Neuron (in vitro differentiated cells): ENCODE measurements at regions not wholly inside any gene's neighbourhood (a gene's known extent, or its start where the extent isn't known, plus 50 kb on each side); places are given as distances from the start of the nearest gene placed in this dataset.
"Not testable (repeated sequence)": the region's sequence is repeated elsewhere in the genome, so short reads cannot be mapped to it uniquely, and the experiment has no call there.

Experiments used
- H2AFZ ChIP-seq: one replicate; pipeline ENCODE4 v1.6.1; 2013; ENCODE audit warnings: low read depth, mild to moderate bottlenecking, inconsistent platforms, low read length, moderate library complexity
- H3K27me3 ChIP-seq: one replicate; pipeline ENCODE4 v1.6.1; 2013; ENCODE audit warnings: low read length; ENCODE audit not compliant: insufficient read depth
- H3K36me3 ChIP-seq: one replicate; pipeline ENCODE4 v1.6.1; 2013; ENCODE audit warnings: low read length; ENCODE audit not compliant: insufficient read depth
- H3K4me1 ChIP-seq: one replicate; pipeline ENCODE4 v1.6.1; 2013; ENCODE audit warnings: low read length; ENCODE audit not compliant: insufficient read depth
- H3K4me3 ChIP-seq: 2 replicates; pipeline ENCODE4 v1.5.1; 2013; ENCODE audit warnings: mild to moderate bottlenecking, low read length, moderate library complexity
- H3K9me3 ChIP-seq: one replicate; pipeline ENCODE4 v1.6.1; 2013; ENCODE audit warnings: low read length

DNA sequence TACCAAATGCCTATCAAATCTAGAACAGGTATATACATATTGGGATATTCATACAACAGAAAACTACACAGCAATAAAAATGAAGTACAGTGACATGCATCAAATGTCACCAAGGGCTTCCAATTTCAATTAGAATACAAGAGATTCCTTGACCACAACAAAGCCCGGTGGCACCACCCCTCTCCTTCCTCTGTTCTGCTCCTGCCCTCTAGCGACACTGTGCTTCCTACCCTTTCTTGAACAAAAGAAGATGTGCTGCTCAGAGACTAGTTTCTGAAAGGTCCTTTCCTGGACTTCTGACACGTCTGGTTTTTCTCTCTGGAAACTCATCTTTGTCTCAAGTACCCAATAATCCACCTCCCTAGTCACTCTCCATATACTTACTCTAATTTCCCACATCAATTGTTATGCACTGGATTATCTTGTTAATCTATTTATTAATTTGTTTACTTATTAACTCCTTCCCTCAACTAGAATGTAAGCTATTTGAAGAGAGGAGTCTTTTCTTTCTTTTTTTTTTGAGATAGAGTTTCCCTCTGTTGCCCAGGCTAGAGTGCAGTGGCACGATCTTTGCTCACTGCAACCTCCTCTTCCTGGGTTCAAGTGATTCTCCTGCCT, 70.4 kb upstream of the CTSV start:
- no peaks in the 10 kb centered on the region for H3K9me3 ChIP-seq
- no peaks in the 10 kb centered on the region for H3K27me3 ChIP-seq
- no peaks in the 10 kb centered on the region for H3K4me1 ChIP-seq

GRCh38 chr9:97105220-97105619, 66.3 kb upstream of the CTSV start:
- not testable (repeated sequence) for H2AFZ ChIP-seq, H3K4me3 ChIP-seq, H3K4me1 ChIP-seq, H3K9me3 ChIP-seq, H3K36me3 ChIP-seq, H3K27me3 ChIP-seq

More for the DNA sequence above, 70.4 kb upstream of the CTSV start:
- H3K4me3 ChIP-seq: no peak overlapping the region
- no peaks in the 10 kb centered on the region for H3K36me3 ChIP-seq
- no peak overlapping the region for H2AFZ ChIP-seq

DNA sequence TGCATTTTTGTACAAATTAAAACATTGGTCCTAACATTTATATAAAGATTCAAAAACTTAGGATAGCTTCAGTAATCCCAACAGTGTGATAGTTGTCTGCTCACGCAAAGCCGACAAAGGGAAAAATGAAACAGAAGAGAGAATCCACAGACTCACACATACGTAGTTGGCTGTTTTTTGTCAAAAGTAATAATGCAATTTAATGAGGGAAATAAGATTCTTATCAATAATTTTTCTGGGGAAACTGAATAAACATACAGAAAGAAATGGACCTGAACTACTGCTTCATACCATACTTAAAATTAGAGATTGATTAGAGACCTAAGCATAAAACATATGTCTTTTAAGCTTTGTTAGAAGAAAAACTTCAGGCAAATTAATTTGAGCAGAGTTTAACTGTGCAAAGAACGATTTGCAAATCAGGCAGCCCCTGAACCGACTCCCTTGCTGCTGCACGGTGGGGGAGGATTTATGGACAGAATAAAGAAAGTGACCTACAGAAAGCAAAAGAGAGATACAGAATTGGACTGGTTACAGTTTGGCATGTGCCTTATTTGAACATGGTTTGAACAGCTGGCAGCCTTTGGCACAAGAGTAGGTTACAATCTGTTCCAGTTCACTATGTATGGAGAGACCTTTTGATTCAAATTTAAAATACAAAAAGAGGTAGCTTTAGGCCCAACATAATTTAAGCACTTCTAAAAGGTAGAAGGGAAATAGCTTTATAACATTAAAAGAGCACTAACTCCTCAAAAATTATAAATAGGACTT, 64.9 kb upstream of the CTSV start:
- not testable (repeated sequence) for H2AFZ ChIP-seq, H3K4me3 ChIP-seq, H3K9me3 ChIP-seq, H3K36me3 ChIP-seq, H3K4me1 ChIP-seq, H3K27me3 ChIP-seq

DNA sequence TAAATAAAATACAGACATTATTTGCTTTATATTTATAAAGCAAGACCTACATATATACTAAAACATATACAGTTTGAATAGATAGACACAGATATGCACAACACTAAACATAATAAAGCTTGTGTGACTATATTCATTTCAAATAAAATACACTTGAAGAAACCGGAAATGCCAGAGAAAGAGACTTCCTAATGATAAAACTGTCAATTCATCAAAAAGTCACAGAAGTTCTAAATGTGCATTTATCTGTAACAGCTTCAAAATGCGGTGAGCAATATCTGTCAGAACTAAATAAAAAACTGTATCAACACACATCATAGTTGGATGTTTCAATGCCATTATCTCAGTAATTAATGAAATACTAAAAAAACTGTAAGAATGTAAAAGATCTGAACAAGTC, 60.6 kb upstream of the CTSV start:
- H3K4me3 ChIP-seq, H3K4me1 ChIP-seq, H3K27me3 ChIP-seq, H3K9me3 ChIP-seq, H2AFZ ChIP-seq, H3K36me3 ChIP-seq: not testable (repeated sequence)

DNA sequence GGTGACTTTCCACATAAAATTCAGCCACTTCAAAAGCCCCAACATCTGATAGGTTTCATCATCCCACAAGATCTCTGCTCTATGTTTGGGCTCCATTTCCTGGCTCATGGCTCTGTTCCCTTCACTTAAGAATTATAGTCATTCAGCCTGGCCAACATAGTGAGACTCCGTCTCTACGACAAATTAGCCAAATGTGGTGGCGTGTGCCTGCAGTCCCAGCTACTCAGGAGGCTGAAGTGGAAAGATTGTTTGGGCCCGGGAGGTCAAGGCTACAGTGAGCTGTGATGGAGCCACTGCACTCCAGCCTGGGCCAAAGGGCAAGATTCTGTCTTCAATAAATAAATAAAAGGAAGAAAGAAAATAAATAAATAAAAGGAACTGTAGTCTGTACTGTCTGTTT, 57.9 kb upstream of the CTSV start:
- no peak overlapping the region for H2AFZ ChIP-seq
- H3K9me3 ChIP-seq: no peaks in the 10 kb centered on the region
- no peaks in the 10 kb centered on the region for H3K27me3 ChIP-seq
- no peak overlapping the region for H3K4me3 ChIP-seq
- no peaks in the 10 kb centered on the region for H3K36me3 ChIP-seq
- no peaks in the 10 kb centered on the region for H3K4me1 ChIP-seq

DNA sequence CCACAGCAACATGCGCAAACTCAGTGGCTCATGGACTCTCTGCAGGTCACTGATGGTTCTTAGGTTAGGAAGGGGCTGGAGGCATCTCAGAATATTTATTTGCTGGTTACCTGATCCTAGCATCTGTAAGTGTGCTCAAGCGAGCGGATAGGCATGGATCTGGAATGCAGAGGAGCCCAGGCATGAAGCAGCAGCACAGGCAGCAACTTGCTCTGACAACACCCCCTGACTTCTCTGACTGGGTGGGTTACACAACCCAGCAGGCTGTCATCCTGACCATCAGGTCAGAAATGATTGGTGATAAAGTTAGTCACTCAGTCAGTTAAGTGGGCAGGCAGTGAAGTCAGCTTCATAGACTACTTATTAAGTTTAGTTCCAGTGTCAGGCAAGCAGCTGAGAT, 50.4 kb upstream of the CTSV start:
- not testable (repeated sequence) for H2AFZ ChIP-seq, H3K4me3 ChIP-seq, H3K9me3 ChIP-seq, H3K27me3 ChIP-seq, H3K36me3 ChIP-seq, H3K4me1 ChIP-seq
